Esophagus (tissue), 2 donors: ENCODE measurements at regions not wholly inside any gene's neighbourhood (a gene's known extent, or its start where the extent isn't known, plus 50 kb on each side); places are given as distances from the start of the nearest gene placed in this dataset.

Source experiments
- H3K27ac ChIP-seq, 2 donors: one replicate each; pipeline ENCODE4 v1.5.1; 2013; ENCODE audit warnings: low read depth in 2 of 2, mild to moderate bottlenecking in 2 of 2, inconsistent platforms in 1 of 2, low read length in 1 of 2, moderate library complexity in 1 of 2
- H3K27me3 ChIP-seq, 2 donors: one replicate each; pipeline ENCODE4 v1.6.1; 2013; ENCODE audit warnings: low read length in 2 of 2, control low read depth in 1 of 2, mild to moderate bottlenecking in 1 of 2; ENCODE audit not compliant: insufficient read depth in 2 of 2, control insufficient read depth in 1 of 2
- H3K36me3 ChIP-seq, 2 donors: one replicate each; pipeline ENCODE4 v1.6.1; 2013; ENCODE audit warnings: low read length in 1 of 2; ENCODE audit not compliant: control insufficient read depth in 2 of 2, insufficient read depth in 2 of 2
- H3K4me1 ChIP-seq, 2 donors: one replicate each; pipeline ENCODE4 v1.6.1; 2013; ENCODE audit warnings: low read length in 1 of 2; ENCODE audit not compliant: control insufficient read depth in 2 of 2, insufficient read depth in 2 of 2
- H3K4me3 ChIP-seq, 2 donors: one replicate each; pipeline ENCODE4 v1.5.1; 2013; ENCODE audit warnings: low read length in 2 of 2, mild to moderate bottlenecking in 2 of 2, low read depth in 1 of 2, moderate library complexity in 1 of 2
- H3K9me3 ChIP-seq, 2 donors: one replicate each; pipeline ENCODE4 v1.6.1; 2013; ENCODE audit warnings: mild to moderate bottlenecking in 2 of 2, low read depth in 1 of 2, low read length in 1 of 2, moderate library complexity in 1 of 2; ENCODE audit not compliant: control insufficient read depth in 2 of 2, insufficient read depth in 1 of 2
- WGBS, 2 donors: extraction: QIAGEN DNeasy Blood & Tissue Kit; methylation state at CpG; one replicate each; pipeline ENCODE4 v1.1.7; 2013; 5-methylcytosine and 5-hydroxymethylcytosine counted together
- donor health status: healthy with polysubstance abuse.
- donor health status: Bipolar disorder and iron deficiency.

DNA sequence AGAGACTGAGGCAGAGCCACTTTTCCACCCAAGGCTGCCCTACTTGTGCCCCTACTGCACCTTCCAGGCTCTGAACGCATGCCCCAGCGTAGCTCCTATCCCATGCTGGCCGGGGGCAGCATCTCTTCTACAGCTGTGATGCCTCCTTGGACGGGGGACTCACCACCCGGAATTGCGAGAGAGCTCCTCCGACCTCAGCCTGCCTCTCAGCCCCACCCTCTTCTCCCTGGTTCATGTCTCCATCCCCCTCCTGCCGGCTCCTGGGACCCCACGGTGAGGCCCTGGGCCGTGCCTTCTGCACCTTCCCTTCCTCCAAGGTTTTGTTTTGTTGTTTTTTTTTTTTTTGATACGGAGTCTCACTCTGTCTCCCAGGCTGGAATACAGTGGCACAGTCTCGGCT lies 112.4 kb downstream of the MICALL2 start:
- Histone ChIP-seq H3K36me3 (no peaks in the 10 kb centered on the region), H3K4me3 (no peak overlapping the region), H3K27ac (no peak overlapping the region), H3K4me1 (no peaks in the 10 kb centered on the region), H3K27me3 (peaks cover 0 to 2% of the 10 kb centered on the region in 2 donors), H3K9me3 (no peaks in the 10 kb centered on the region)
- 76 to 77% methylated on average over 12 of the region's 12 CpGs for WGBS, 2 donors

DNA sequence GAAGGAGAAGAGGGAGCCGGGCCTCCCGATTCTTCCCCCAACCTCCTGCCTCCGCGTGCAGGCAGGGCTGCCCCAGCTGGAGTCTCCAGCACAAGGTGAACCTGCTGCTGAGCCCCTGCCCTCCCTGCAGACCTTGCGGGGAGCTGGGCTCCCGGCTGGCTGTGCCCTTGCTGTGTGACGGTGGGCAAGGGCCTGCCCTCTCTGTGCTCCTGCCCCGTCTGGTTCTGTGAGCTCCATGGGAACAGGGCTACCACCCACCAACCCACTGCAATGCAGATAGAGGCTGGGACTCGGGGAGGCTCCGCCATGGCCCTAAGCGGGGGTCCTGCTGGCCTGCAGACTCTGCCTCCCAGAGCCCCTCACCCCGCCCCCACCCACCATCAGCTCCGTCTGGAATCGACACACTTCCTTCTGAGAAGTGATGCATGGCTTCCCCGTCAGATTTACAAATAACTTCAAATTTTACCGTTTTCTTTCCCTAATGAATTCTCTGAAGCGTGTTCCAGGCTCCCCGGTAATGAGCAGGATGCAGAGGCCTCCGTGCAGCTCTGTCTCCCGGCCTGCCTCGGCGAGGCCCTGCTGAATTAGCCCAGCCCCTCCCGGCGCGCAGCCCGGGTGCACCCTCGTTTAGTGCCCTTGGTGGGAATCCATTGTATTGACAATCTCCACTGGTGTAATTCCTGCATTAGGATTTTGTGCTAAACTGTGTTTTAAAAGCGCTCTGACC lies 111.0 kb downstream of the MICALL2 start:
- Histone ChIP-seq H3K27ac (no peak overlapping the region), H3K4me1 (no peaks in the 10 kb centered on the region), H3K27me3 (peaks cover 0 to 2% of the 10 kb centered on the region in 2 donors), H3K36me3 (no peaks in the 10 kb centered on the region), H3K4me3 (no peak overlapping the region), H3K9me3 (no peaks in the 10 kb centered on the region)
- WGBS, 2 donors, result 58 to 59% methylated on average over 28 of the region's 28 CpGs

DNA sequence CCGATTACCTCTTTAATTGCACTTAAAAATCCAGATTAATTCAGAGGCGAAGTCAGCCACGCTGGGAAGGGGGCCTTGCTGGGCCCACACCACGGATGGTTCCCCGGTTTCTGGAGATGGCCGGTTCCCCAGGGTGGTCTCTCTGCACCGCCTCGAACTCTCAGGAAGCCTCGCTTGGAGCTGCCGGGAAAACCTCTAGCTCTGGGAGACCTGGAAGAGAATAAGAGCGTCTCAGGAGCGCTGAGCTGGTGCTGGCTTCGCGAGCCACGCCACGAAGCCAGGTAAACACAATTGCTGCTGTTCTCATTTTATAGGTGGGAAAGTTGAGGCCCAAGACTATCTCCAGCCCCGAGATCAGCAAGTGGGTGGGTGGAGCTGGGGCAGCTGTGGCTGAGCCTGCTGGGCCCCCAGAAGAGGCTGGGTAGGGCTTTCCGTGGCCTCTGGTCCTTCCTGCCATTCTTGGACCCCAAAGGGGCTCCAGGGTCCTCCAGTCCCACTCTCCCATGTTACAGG lies 110.4 kb downstream of the MICALL2 start:
- H3K27me3 ChIP-seq, result peaks cover under 1 to 2% of the 10 kb centered on the region in 2 donors
- WGBS, 2 donors, result 78% methylated on average over 18 of the region's 18 CpGs
- H3K4me1 ChIP-seq, result no peaks in the 10 kb centered on the region
- H3K36me3 ChIP-seq, result no peaks in the 10 kb centered on the region
- no peak overlapping the region for H3K4me3 ChIP-seq
- H3K27ac ChIP-seq, result no peak overlapping the region
- H3K9me3 ChIP-seq, result no peaks in the 10 kb centered on the region

DNA sequence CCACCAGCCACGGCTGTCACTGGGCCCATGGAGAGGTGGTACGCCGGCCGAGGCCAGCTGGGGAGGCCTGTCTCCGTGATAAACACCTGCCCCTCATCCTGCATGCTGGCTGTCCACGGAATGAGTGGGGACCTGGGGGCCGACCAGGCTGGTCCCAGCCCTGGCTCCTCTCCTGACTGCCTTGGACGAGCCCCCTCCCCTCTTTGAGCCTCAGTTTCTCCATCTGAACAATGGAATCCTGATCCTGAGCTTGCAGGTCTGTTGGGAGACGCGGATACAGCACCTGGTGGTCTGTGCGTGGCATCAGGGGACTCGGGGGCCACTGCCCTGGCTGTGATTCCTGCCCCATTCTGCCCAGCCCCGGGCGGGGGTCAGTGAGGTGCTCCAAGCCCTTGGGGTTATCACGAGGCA lies 109.9 kb downstream of the MICALL2 start:
- H3K27me3 ChIP-seq, result peaks cover 2 to 4% of the 10 kb centered on the region in 2 donors
- no peaks in the 10 kb centered on the region for H3K36me3 ChIP-seq
- no peak overlapping the region for H3K27ac ChIP-seq
- H3K9me3 ChIP-seq, result no peaks in the 10 kb centered on the region
- no peaks in the 10 kb centered on the region for H3K4me1 ChIP-seq
- H3K4me3 ChIP-seq, result no peak overlapping the region
- WGBS, 2 donors, result 66 to 72% methylated on average over 15 of the region's 15 CpGs

DNA sequence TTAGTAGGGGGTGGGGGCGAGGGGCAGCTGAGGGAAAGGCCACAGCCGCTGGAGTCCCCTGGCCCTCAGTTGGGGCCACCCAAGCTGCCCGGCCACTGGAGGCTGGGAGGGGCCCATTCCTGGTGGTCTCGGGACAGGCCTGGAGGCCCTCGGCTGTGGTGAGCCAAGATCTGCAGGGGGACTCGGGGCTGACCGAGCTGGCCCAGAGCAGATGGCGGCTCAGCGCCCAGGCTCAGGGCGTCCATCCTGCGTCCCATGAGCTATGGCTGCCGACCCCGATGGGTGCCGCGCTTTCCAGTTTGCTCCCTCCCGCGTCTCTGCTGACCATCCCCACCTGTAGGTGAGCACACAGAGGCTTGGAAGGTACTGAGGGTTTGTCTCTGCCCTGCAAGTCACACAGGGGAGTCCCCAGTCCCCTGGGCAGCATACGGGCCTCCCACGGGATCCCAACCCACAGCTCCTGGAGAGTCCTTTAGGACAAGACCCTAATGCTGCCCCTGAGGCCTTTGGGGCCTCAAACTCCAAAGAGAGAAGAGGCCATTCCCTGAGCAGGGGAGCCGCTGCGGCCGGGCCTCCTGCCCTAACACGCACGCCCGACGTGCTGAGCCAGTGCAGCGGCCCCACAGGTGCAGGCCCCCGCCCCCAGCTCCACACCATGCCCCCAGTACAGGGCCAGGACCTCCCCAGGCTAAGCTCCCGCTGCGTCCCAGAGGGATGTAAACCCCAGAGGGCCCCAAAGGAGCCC lies 107.2 kb downstream of the MICALL2 start:
- Histone ChIP-seq H3K27ac (no peak overlapping the region), H3K4me3 (no peak overlapping the region), H3K27me3 (peaks cover 2 to 4% of the 10 kb centered on the region in 2 donors), H3K9me3 (no peaks in the 10 kb centered on the region), H3K36me3 (no peaks in the 10 kb centered on the region), H3K4me1 (no peaks in the 10 kb centered on the region)
- WGBS, 2 donors, result 75 to 80% methylated on average over 30 of the region's 30 CpGs

DNA sequence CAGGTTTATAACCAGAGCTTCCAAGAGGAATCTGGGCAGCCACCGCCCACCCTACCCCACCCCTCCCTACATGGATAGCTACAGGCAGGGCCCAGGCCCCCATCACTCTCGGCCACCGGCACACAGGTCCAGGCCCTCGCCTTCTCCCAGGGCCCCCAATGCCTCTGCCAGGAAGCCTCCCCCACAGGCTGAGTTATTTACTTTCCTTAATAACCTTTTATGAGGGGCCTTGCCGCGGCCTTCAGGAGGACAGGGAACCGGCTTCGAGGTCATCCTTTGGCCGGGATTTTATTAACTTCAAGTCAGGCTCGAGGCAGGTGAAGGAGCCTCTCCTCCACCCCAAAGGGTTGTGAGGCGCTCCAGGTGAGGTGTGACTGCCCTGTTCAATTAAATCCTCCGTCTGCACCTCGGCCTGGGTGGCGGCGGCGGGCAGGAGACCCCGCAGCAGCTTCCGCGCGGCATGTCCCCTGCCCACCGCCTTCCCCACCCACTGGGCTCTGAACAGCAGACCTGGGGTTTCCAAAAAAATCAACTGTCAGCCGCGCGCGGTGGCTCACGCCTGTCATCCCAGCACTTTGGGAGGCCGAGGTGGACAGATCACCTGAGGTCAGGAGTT lies 106.5 kb downstream of the MICALL2 start:
- WGBS, 2 donors, result 81 to 86% methylated on average over 27 of the region's 27 CpGs
- H3K4me1 ChIP-seq, result no peaks in the 10 kb centered on the region
- no peaks in the 10 kb centered on the region for H3K36me3 ChIP-seq
- H3K4me3 ChIP-seq, result no peak overlapping the region
- H3K27me3 ChIP-seq, result peaks cover 2 to 4% of the 10 kb centered on the region in 2 donors
- no peaks in the 10 kb centered on the region for H3K9me3 ChIP-seq
- H3K27ac ChIP-seq, result no peak overlapping the region

DNA sequence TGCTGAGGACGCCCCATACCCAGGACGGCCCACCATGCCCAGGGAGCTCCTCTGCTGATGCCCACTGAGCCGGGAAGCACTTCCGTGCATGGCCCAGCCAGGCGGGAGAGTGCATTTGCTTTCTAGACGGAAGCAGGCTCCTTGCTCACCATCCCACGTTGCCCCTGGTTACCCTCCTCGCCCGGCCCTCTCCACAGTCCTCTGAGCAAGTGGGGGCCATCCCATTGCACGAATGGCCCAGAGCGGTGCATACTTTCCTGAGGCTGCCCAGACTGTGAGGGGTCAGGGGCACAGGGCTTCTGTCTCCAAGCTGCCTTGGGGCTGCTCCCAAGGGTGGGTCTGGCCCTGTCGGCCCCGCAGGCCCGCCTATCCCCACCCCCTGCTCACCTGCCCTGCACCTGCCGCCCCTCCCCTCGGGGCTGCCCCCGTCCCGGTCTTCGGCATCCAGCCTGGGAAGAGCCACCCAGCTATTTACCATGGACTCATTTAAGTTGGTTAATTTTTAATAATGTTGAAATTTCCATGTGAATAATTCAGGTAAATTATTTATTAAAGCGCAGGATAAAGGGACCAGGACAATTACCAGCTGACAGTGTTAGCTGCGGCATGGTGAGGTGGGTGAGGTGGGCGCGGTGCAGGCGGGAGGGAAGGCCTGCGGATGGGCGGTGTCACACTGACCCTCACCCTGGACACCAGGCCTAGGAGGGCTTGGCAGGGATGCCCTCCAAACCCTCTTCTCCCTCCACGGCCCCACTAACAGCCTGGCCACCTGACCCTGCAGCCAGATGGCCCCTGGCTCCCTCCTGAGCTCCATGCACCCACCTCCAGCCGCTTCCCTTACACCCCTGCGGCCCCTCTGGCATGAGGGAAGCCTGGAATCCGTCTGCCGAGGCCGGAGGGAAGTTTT lies 104.4 kb downstream of the MICALL2 start:
- 58 to 72% methylated on average over 29 to 32 of the region's 32 CpGs for WGBS, 2 donors
- peaks cover 2 to 4% of the 10 kb centered on the region in 2 donors for H3K27me3 ChIP-seq
- H3K36me3 ChIP-seq, result no peaks in the 10 kb centered on the region
- no peaks in the 10 kb centered on the region for H3K4me1 ChIP-seq
- no peaks in the 10 kb centered on the region for H3K9me3 ChIP-seq
- no peak overlapping the region for H3K4me3 ChIP-seq
- no peak overlapping the region for H3K27ac ChIP-seq

DNA sequence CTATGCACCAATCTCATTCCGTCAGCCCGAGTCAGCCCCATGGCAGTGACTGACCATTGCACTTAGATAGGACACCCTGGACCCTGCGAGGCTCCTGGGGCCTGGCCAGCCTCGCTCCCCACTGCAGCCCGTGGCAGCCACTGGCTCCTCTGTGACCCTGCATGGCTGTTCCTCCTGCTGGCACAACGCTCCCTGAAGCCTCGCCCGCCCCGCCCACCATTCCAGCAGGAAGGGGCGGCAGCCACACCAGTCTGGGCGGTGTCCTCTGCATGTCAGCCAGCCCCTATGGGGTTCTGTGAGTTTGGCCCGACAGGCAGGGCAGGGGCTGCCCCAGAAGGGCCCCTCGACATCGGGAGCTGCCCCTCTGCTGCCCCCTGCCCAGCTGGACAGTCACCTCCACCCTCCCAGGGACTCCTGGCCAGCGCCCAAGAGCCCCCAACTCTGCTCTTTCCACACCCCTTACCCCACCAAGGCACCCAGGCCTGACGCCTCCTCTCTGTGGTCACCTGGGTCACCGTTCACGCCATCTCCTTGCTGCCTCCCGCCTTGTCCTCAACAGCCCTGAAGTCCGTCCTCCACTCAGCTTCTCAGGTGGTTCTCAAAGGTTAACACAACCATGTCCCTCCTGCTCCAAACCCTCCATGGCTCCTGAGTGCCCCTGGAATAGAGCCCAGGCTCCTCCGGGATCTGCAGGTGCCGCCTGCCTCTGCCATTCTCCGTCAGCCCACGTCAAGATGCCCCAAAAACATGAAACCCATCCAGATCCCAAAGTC lies 103.5 kb downstream of the MICALL2 start:
- WGBS, 2 donors, result 45 to 48% methylated on average over 24 of the region's 24 CpGs
- Histone ChIP-seq H3K27me3 (peaks cover 0 to 4% of the 10 kb centered on the region in 2 donors), H3K4me1 (no peaks in the 10 kb centered on the region), H3K4me3 (no peak overlapping the region), H3K36me3 (no peaks in the 10 kb centered on the region), H3K27ac (no peak overlapping the region), H3K9me3 (no peaks in the 10 kb centered on the region)
